Neural cell (in vitro differentiated cells): ENCODE measurements at regions not wholly inside any gene's neighbourhood (a gene's known extent, or its start where the extent isn't known, plus 50 kb on each side); places are given as distances from the start of the nearest gene placed in this dataset.

Experiments
- H2AFZ ChIP-seq: fragments of 200-600, 300-800 bp; sonication (generic), shearing (Covaris generic); 2 replicates; pipeline ENCODE4 v1.6.0; 2014; ENCODE audit warnings: low read depth, mild to moderate bottlenecking, antibody characterized with exemption, low read length, moderate library complexity
- H3F3A ChIP-seq: fragments of 200-600 bp; shearing (Covaris generic); 2 replicates; pipeline ENCODE4 v1.6.1; 2016; ENCODE audit warnings: mild to moderate bottlenecking, moderate library complexity, mixed read lengths, antibody characterized with exemption, low read length; ENCODE audit not compliant: insufficient read depth, poor library complexity, severe bottlenecking
- H3K27ac ChIP-seq: fragments of 200-600, 300-800 bp; sonication (generic), shearing (Covaris generic); 2 replicates; pipeline ENCODE4 v1.5.1; 2014; ENCODE audit warnings: mild to moderate bottlenecking, low read length, moderate library complexity
- H3K27me3 ChIP-seq: fragments of 300-800, 200-600 bp; sonication (generic), shearing (Covaris generic); 2 replicates; pipeline ENCODE4 v1.6.0; 2014; ENCODE audit warnings: mild to moderate bottlenecking, low read depth, low read length, moderate library complexity; ENCODE audit not compliant: insufficient read depth
- H3K36me3 ChIP-seq: fragments of 300-800, 200-600 bp; sonication (generic), shearing (Covaris generic); 2 replicates; pipeline ENCODE4 v1.5.1; 2014; ENCODE audit warnings: mild to moderate bottlenecking, antibody characterized with exemption, low read length, moderate library complexity; ENCODE audit not compliant: insufficient read depth
- H3K4me2 ChIP-seq: fragments of 300-800, 200-600 bp; sonication (generic), shearing (Covaris generic); 2 replicates; pipeline ENCODE4 v1.6.0; 2014; ENCODE audit warnings: mild to moderate bottlenecking, low read length
- H3K4me3 ChIP-seq: fragments of 300-800, 200-600 bp; sonication (generic), shearing (Covaris generic); 2 replicates; pipeline ENCODE4 v1.5.1; 2014; ENCODE audit warnings: mild to moderate bottlenecking, low read length, moderate library complexity
- H3K79me2 ChIP-seq: fragments of 200-600 bp; shearing (Covaris generic); replicated peaks from 2 replicates; pipeline ENCODE4 v1.6.0; 2014; ENCODE audit warnings: mild to moderate bottlenecking, low read length, moderate library complexity; ENCODE audit not compliant: insufficient read depth
- H3K9ac ChIP-seq: fragments of 300-800, 200-600 bp; sonication (generic), shearing (Covaris generic); 2 replicates; pipeline ENCODE4 v1.6.1; 2016; ENCODE audit warnings: mild to moderate bottlenecking, low read length, mixed read lengths
- H3K9me2 ChIP-seq: fragments of 200-600 bp; shearing (Covaris generic); 2 replicates; pipeline ENCODE4 v1.6.1; 2016; ENCODE audit warnings: mild to moderate bottlenecking, low read length, mixed read lengths; ENCODE audit not compliant: insufficient read depth
- H3K9me3 ChIP-seq: fragments of 200-600, 300-800 bp; sonication (generic), shearing (Covaris generic); 2 replicates; pipeline ENCODE4 v1.6.1; 2016; ENCODE audit warnings: mild to moderate bottlenecking, mixed run types, low read length, moderate library complexity, mixed read lengths
- H4K20me1 ChIP-seq: fragments of 200-600 bp; shearing (Covaris generic); 2 replicates; pipeline ENCODE4 v1.6.1; 2016; ENCODE audit warnings: mild to moderate bottlenecking, mixed run types; ENCODE audit not compliant: insufficient read depth
- CTCF ChIP-seq: fragments of 450-650 bp; IDR thresholded peaks from 2 replicates; pipeline ENCODE4 v1.5.1; 2014; ENCODE audit warnings: antibody characterized with exemption, mild to moderate bottlenecking, moderate library complexity; ENCODE audit not compliant: poor library complexity, severe bottlenecking
- EP300 ChIP-seq: fragments of 450-650 bp; conservative IDR thresholded peaks from 2 replicates; pipeline ENCODE4 v1.6.1; 2014; ENCODE audit warnings: antibody characterized with exemption, mild to moderate bottlenecking, moderate library complexity; ENCODE audit not compliant: poor library complexity, severe bottlenecking
- EZH2 ChIP-seq: fragments of 200-600, 300-800 bp; shearing (Covaris generic), sonication (generic); IDR thresholded peaks from 2 replicates; pipeline ENCODE4 v1.6.1; 2014; ENCODE audit warnings: antibody characterized with exemption, low read length, borderline replicate concordance, mild to moderate bottlenecking; ENCODE audit not compliant: insufficient read depth, poor library complexity, severe bottlenecking
- MXI1 ChIP-seq: fragments of 450-650 bp; conservative IDR thresholded peaks from 2 replicates; pipeline ENCODE4 v1.6.1; 2014; ENCODE audit warnings: antibody characterized with exemption, mild to moderate bottlenecking; ENCODE audit not compliant: poor library complexity, severe bottlenecking
- POLR2AphosphoS5 ChIP-seq: IDR thresholded peaks from 2 replicates; pipeline ENCODE4 v1.6.1; 2012
- RAD21 ChIP-seq: fragments of 450-650 bp; conservative IDR thresholded peaks from 2 replicates; pipeline ENCODE4 v1.6.1; 2014; ENCODE audit warnings: antibody characterized with exemption, mild to moderate bottlenecking, moderate library complexity
- SMC3 ChIP-seq: fragments of 450-650 bp; conservative IDR thresholded peaks from 2 replicates; pipeline ENCODE4 v1.6.1; 2014; ENCODE audit warnings: antibody characterized with exemption, mild to moderate bottlenecking, moderate library complexity; ENCODE audit not compliant: poor library complexity
- TAF1 ChIP-seq: IDR thresholded peaks from 2 replicates; pipeline ENCODE4 v1.6.1; 2012; ENCODE audit warnings: low read depth
- TF ChIP-seq, protein P1 (sequence below): IDR thresholded peaks from 2 replicates; pipeline ENCODE4 v1.6.1; 2012; ENCODE audit warnings: borderline replicate concordance

DNA sequence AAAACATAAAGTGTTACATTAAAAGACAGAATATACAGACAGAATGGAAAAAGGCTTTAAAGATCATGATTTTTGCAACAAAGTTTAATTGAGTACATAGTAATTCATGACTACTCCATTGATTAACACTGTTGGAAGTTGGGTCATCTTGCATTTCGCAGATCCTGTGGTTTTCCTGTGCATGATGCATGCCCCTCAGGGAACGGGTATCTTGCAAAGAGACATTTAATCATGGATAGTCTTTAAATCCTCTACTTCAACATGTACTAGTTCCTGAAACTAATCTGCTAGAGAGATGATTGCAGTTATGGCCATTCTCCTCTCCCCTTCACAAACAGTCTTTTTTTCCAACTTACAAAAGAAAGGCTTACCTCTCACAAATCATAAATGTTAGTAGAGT, 155.6 kb upstream of the DSEL start:
- H3F3A ChIP-seq: no peaks in the 10 kb centered on the region
- H3K4me2 ChIP-seq: no peak overlapping the region
- H2AFZ ChIP-seq: no peak overlapping the region

GRCh38 chr18:67670024-67670543, 153.6 kb upstream of the DSEL start:
- no peak overlapping the region for H2AFZ ChIP-seq
- no peak overlapping the region for H3K4me2 ChIP-seq
- H3K9me2 ChIP-seq: no peaks in the 10 kb centered on the region
- H3K27me3 ChIP-seq: no peaks in the 10 kb centered on the region
- no peaks in the 10 kb centered on the region for H4K20me1 ChIP-seq
- no peak overlapping the region for H3K9ac ChIP-seq
- H3K36me3 ChIP-seq: no peaks in the 10 kb centered on the region
- no peak for TF ChIP-seq EP300
- no peak for TF ChIP-seq TAF1
- TF ChIP-seq EZH2: no peak
- no peaks in the 10 kb centered on the region for H3F3A ChIP-seq
- H3K4me3 ChIP-seq: no peak overlapping the region
- H3K9me3 ChIP-seq: no peaks in the 10 kb centered on the region
- no peaks in the 10 kb centered on the region for H3K79me2 ChIP-seq
- H3K27ac ChIP-seq: peak overlapping the region; percentile 4

More for the DNA sequence above, 155.6 kb upstream of the DSEL start:
- Histone ChIP-seq H3K4me3 (no peak overlapping the region), H4K20me1 (no peaks in the 10 kb centered on the region), H3K9me3 (no peaks in the 10 kb centered on the region), H3K27me3 (no peaks in the 10 kb centered on the region), H3K9ac (no peak overlapping the region), H3K79me2 (no peaks in the 10 kb centered on the region), H3K9me2 (no peaks in the 10 kb centered on the region), H3K36me3 (no peaks in the 10 kb centered on the region), H3K27ac (no peak overlapping the region)
- TF ChIP-seq EP300: no peak
- no peak for TF ChIP-seq EZH2
- no peak for TF ChIP-seq TAF1
- no peak for TF ChIP-seq SMC3
- TF ChIP-seq MXI1: no peak
- TF ChIP-seq, protein P1, sequence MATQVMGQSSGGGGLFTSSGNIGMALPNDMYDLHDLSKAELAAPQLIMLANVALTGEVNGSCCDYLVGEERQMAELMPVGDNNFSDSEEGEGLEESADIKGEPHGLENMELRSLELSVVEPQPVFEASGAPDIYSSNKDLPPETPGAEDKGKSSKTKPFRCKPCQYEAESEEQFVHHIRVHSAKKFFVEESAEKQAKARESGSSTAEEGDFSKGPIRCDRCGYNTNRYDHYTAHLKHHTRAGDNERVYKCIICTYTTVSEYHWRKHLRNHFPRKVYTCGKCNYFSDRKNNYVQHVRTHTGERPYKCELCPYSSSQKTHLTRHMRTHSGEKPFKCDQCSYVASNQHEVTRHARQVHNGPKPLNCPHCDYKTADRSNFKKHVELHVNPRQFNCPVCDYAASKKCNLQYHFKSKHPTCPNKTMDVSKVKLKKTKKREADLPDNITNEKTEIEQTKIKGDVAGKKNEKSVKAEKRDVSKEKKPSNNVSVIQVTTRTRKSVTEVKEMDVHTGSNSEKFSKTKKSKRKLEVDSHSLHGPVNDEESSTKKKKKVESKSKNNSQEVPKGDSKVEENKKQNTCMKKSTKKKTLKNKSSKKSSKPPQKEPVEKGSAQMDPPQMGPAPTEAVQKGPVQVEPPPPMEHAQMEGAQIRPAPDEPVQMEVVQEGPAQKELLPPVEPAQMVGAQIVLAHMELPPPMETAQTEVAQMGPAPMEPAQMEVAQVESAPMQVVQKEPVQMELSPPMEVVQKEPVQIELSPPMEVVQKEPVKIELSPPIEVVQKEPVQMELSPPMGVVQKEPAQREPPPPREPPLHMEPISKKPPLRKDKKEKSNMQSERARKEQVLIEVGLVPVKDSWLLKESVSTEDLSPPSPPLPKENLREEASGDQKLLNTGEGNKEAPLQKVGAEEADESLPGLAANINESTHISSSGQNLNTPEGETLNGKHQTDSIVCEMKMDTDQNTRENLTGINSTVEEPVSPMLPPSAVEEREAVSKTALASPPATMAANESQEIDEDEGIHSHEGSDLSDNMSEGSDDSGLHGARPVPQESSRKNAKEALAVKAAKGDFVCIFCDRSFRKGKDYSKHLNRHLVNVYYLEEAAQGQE: no peak

- Histone ChIP-seq H2AFZ (no peak overlapping the region), H3K27me3 (no peaks in the 10 kb centered on the region), H3K9ac (no peak overlapping the region), H3K27ac (no peak overlapping the region), H3K4me2 (no peak overlapping the region), H3K9me3 (no peaks in the 10 kb centered on the region), H3K79me2 (no peaks in the 10 kb centered on the region), H3K36me3 (no peaks in the 10 kb centered on the region), H3K9me2 (no peaks in the 10 kb centered on the region), H3K4me3 (no peak overlapping the region), H4K20me1 (no peaks in the 10 kb centered on the region), H3F3A (no peaks in the 10 kb centered on the region)
- no peak for TF ChIP-seq EP300
- TF ChIP-seq MXI1: no peak
- no peak for TF ChIP-seq CTCF
- no peak for TF ChIP-seq POLR2AphosphoS5
- TF ChIP-seq, protein P1: no peak
- no peak for TF ChIP-seq RAD21
- TF ChIP-seq SMC3: no peak
- no peak for TF ChIP-seq EZH2
- no peak for TF ChIP-seq TAF1
These were observed 148.7 kb upstream of the DSEL start for GRCh38 chr18:67665266-67665665.
